ENCODE measurements at regions not wholly inside any gene's neighbourhood (a gene's known extent, or its start where the extent isn't known, plus 50 kb on each side); places are given as distances from the start of the nearest gene placed in this dataset.

GRCh38 chr5:74367241-74367733 lies 273.2 kb downstream of the ENC1 start:
- WGBS, 2 experiments (ENCODE audit: insufficient coverage in 2 of 2), result 81 to 83% methylated on average over 3 of the region's 4 CpGs
- H3K9me3 ChIP-seq (ENCODE audit: control insufficient read depth, low read length), result peaks cover 7% of the 10 kb centered on the region

GRCh38 chr5:74365723-74366122 lies 274.8 kb downstream of the ENC1 start:
- H3K4me3 ChIP-seq (ENCODE audit: extremely low read depth, insufficient read depth, low read length, poor library complexity, severe bottlenecking), result no peak overlapping the region
- H3K4me1 ChIP-seq (ENCODE audit: control insufficient read depth, insufficient read depth, low read length, poor library complexity, severe bottlenecking), result no peaks in the 10 kb centered on the region
- H3K9me3 ChIP-seq (ENCODE audit: control insufficient read depth, low read length), result peaks cover 7% of the 10 kb centered on the region
- H3K27ac ChIP-seq (ENCODE audit: low read depth, low read length, severe bottlenecking), result no peak overlapping the region
- 91 to 100% methylated on average over 1 of the region's 1 CpG for WGBS, 2 experiments (ENCODE audit: insufficient coverage in 2 of 2)
- no peaks in the 10 kb centered on the region for H3K36me3 ChIP-seq (ENCODE audit: control insufficient read depth, insufficient read depth, low read length)

More at GRCh38 chr5:74367241-74367733, 273.2 kb downstream of the ENC1 start:
- H3K4me1 ChIP-seq (ENCODE audit: control insufficient read depth, insufficient read depth, low read length, poor library complexity, severe bottlenecking), result no peaks in the 10 kb centered on the region
- H3K27ac ChIP-seq (ENCODE audit: low read depth, low read length, severe bottlenecking), result no peak overlapping the region
- H3K36me3 ChIP-seq (ENCODE audit: control insufficient read depth, insufficient read depth, low read length), result no peaks in the 10 kb centered on the region
- H3K4me3 ChIP-seq (ENCODE audit: extremely low read depth, insufficient read depth, low read length, poor library complexity, severe bottlenecking), result no peak overlapping the region

GRCh38 chr5:74364507-74364906 lies 276.0 kb downstream of the ENC1 start:
- no peak overlapping the region for H3K27ac ChIP-seq (ENCODE audit: low read depth, low read length, severe bottlenecking)
- H3K4me1 ChIP-seq (ENCODE audit: control insufficient read depth, insufficient read depth, low read length, poor library complexity, severe bottlenecking), result peaks cover 4% of the 10 kb centered on the region
- WGBS, 2 experiments (ENCODE audit: insufficient coverage in 2 of 2), result 91 to 92% methylated on average over 1 to 4 of the region's 4 CpGs
- H3K4me3 ChIP-seq (ENCODE audit: extremely low read depth, insufficient read depth, low read length, poor library complexity, severe bottlenecking), result no peak overlapping the region
- H3K36me3 ChIP-seq (ENCODE audit: control insufficient read depth, insufficient read depth, low read length), result no peaks in the 10 kb centered on the region
- peaks cover 7% of the 10 kb centered on the region for H3K9me3 ChIP-seq (ENCODE audit: control insufficient read depth, low read length)

DNA sequence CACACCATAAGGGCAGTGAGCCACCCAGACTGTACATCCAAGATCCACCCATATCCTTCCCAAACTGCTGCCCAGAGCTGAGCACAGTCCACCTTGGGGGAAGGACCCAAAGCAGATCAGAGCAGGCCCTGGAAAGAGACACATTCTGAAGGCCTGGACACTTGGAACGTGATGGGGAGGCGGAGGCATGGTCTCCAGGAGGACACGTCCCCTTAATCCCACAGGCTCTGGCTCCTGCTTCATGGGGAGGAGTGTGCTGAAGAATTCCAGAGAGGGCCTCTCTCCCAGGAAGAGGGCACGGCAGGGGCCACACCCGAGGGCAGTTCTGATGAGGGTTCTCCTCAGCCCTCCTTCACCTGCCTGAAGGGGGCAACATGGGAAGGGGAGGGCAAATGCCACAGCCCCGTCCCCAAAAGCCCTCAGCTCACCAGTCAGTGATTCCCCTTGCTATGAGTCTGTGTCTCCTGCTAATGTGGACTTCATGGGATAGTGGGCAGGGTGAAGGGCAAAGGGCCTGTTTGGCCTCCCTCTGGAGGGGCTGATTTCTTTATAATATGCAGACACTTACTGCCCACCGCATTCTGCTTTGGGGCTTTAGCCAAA lies 276.8 kb downstream of the ENC1 start:
- H3K9me3 ChIP-seq (ENCODE audit: control insufficient read depth, low read length), result peaks cover 7% of the 10 kb centered on the region
- H3K27ac ChIP-seq (ENCODE audit: low read depth, low read length, severe bottlenecking), result no peak overlapping the region
- peaks cover 4% of the 10 kb centered on the region for H3K4me1 ChIP-seq (ENCODE audit: control insufficient read depth, insufficient read depth, low read length, poor library complexity, severe bottlenecking)
- no peaks in the 10 kb centered on the region for H3K36me3 ChIP-seq (ENCODE audit: control insufficient read depth, insufficient read depth, low read length)
- WGBS, 2 experiments (ENCODE audit: insufficient coverage in 2 of 2), result 93 to 95% methylated on average over 4 to 5 of the region's 7 CpGs
- no peak overlapping the region for H3K4me3 ChIP-seq (ENCODE audit: extremely low read depth, insufficient read depth, low read length, poor library complexity, severe bottlenecking)

DNA sequence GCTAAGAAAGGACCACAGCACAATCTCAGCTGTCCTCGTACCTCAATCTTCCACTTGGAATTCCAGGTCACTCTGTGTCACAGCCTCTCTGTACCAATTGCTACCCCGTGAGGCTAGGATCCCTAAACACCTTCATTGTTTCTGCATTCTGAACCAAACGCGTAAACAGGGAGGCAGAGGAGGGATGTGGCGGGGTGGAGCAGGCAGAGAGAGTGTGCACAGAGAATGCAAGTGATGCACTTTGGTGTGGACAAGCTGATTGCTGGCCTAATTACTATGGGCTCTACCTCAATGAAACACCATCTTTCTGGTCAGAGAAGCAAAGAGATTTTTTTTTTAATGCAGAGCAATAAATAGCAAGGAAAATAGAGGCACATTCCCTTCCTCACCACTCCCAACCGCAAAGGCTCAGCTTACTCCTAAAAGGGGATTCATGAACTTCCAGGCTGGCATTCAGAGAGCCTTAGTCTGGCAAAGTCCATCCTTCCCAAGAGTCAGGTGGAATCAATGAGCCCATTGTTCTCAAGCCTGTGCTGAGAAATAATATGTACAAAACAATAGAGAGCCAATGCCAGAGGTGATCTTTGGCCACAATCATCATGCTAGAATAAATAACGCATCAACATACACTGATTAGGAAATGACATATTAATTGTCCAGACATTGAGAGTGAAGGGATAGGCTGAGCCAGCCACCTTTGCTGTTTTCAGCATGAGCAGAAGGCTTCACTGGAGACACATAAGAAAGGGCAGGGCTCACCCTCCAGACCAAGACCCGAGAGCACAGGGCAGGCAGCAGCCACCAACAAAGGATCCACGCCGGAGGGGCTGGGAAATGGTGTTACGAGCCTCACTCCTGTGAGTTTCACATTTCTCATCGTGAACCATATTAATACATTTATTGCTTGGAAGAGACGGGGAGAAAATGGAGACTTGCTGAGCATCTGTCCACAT lies 278.8 kb downstream of the ENC1 start:
- no peak overlapping the region for H3K27ac ChIP-seq (ENCODE audit: low read depth, low read length, severe bottlenecking)

DNA sequence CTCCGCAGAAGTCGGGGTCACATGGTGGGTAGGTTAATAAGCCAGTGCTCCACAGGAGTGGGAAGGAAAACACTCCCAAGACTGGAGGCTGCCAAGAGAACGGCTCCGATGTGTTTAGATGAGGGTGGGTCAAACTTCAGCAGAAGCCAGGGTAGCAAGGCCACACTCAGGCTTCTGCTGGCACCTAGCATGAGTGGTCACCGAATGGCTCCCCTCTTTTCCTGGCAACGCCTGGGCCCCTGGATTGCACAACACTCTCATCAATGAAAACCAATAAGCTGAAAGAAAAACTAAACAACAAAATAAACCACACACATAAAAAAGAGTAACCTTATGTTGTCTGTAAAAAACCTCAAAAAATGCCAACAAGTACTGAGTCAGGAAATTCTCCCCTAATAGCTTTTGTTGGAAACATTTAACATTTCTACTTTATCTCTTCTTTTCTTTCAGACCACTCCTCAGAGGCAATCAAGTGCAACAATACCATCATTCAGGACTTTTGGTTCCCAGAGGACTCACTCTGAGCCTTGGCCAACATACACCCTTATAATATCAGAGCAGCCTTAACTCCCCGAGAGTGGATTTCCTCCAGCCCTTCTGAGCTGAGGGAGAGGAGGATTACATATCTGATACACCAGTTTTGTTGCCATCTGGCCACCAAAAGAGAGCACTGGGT lies 279.9 kb downstream of the ENC1 start:
- WGBS, 2 experiments (ENCODE audit: insufficient coverage in 2 of 2), result 40 to 90% methylated on average over 2 to 4 of the region's 7 CpGs
- Histone ChIP-seq H3K27ac (ENCODE audit: low read depth, low read length, severe bottlenecking) (no peak overlapping the region), H3K4me1 (ENCODE audit: control insufficient read depth, insufficient read depth, low read length, poor library complexity, severe bottlenecking) (peaks cover 4% of the 10 kb centered on the region), H3K4me3 (ENCODE audit: extremely low read depth, insufficient read depth, low read length, poor library complexity, severe bottlenecking) (no peak overlapping the region), H3K9me3 (ENCODE audit: control insufficient read depth, low read length) (peaks cover 1% of the 10 kb centered on the region), H3K36me3 (ENCODE audit: control insufficient read depth, insufficient read depth, low read length) (no peaks in the 10 kb centered on the region)

More for the DNA sequence above, 278.8 kb downstream of the ENC1 start:
- WGBS, 2 experiments (ENCODE audit: insufficient coverage in 2 of 2), result 86% methylated on average over 8 to 12 of the region's 13 CpGs
- Histone ChIP-seq H3K4me1 (ENCODE audit: control insufficient read depth, insufficient read depth, low read length, poor library complexity, severe bottlenecking) (peaks cover 4% of the 10 kb centered on the region), H3K36me3 (ENCODE audit: control insufficient read depth, insufficient read depth, low read length) (no peaks in the 10 kb centered on the region), H3K9me3 (ENCODE audit: control insufficient read depth, low read length) (peaks cover 7% of the 10 kb centered on the region), H3K4me3 (ENCODE audit: extremely low read depth, insufficient read depth, low read length, poor library complexity, severe bottlenecking) (no peak overlapping the region)

DNA sequence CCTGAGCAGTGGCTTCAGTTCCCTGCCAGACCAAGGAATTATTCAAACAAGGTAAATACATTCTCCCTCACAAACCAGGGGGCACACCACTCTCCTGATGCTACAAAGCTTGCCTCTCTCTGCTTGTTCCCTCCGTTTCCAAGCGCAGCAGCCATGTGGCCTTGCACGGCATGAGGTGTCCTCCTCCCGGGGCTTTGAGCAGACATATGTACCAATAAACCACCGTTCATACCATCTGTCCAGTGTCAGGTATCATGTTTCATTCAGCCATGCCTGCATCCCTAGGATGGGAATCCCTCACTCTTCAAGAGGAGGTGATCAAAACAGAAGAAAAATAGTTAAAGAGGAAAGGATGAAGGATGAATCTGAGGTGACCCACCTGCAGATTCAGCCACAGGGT lies 282.7 kb downstream of the ENC1 start:
- no peak overlapping the region for H3K4me3 ChIP-seq (ENCODE audit: extremely low read depth, insufficient read depth, low read length, poor library complexity, severe bottlenecking)
- H3K4me1 ChIP-seq (ENCODE audit: control insufficient read depth, insufficient read depth, low read length, poor library complexity, severe bottlenecking), result peaks cover 4% of the 10 kb centered on the region
- H3K27ac ChIP-seq (ENCODE audit: low read depth, low read length, severe bottlenecking), result no peak overlapping the region
- H3K9me3 ChIP-seq (ENCODE audit: control insufficient read depth, low read length), result no peaks in the 10 kb centered on the region
- H3K36me3 ChIP-seq (ENCODE audit: control insufficient read depth, insufficient read depth, low read length), result no peaks in the 10 kb centered on the region
- 70 to 84% methylated on average over 2 to 4 of the region's 5 CpGs for WGBS, 2 experiments (ENCODE audit: insufficient coverage in 2 of 2)

DNA sequence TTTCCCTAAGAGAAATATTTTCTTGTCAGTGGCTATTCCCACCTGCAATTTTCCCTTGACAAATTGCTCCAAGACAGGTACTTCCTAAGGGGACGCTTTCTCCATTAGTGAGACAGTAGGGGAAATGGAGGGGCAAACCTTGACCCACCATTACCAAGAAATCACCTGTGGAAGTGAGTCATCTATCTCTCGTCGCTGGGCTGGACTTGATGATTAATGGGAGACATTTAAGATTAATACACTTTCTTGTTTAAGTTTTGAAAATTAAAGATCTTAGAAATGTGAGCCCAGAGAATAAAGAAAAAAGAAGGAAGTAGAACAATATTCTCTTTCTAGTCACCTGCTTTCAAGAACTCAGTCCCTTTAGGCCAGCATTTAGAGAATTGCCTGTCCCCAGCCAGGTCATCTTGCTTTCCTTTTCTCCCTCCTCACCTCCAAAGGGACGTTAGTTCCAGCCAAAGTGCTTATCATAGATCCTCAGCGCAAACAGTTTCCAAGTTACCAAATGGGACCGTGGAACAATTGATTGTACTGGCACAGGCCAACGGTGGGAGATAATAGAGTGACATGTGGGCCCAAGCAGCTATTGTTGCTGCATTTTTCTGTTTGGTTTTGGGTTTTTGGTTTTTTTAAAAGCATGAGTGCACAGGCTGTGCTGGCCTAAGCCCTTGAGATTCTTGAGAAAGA lies 284.4 kb downstream of the ENC1 start:
- WGBS, 2 experiments (ENCODE audit: insufficient coverage in 2 of 2), result 92 to 100% methylated on average over 3 of the region's 7 CpGs
- Histone ChIP-seq H3K9me3 (ENCODE audit: control insufficient read depth, low read length) (peaks cover 7% of the 10 kb centered on the region), H3K4me3 (ENCODE audit: extremely low read depth, insufficient read depth, low read length, poor library complexity, severe bottlenecking) (no peak overlapping the region), H3K4me1 (ENCODE audit: control insufficient read depth, insufficient read depth, low read length, poor library complexity, severe bottlenecking) (peaks cover 4% of the 10 kb centered on the region), H3K27ac (ENCODE audit: low read depth, low read length, severe bottlenecking) (no peak overlapping the region), H3K36me3 (ENCODE audit: control insufficient read depth, insufficient read depth, low read length) (no peaks in the 10 kb centered on the region)

DNA sequence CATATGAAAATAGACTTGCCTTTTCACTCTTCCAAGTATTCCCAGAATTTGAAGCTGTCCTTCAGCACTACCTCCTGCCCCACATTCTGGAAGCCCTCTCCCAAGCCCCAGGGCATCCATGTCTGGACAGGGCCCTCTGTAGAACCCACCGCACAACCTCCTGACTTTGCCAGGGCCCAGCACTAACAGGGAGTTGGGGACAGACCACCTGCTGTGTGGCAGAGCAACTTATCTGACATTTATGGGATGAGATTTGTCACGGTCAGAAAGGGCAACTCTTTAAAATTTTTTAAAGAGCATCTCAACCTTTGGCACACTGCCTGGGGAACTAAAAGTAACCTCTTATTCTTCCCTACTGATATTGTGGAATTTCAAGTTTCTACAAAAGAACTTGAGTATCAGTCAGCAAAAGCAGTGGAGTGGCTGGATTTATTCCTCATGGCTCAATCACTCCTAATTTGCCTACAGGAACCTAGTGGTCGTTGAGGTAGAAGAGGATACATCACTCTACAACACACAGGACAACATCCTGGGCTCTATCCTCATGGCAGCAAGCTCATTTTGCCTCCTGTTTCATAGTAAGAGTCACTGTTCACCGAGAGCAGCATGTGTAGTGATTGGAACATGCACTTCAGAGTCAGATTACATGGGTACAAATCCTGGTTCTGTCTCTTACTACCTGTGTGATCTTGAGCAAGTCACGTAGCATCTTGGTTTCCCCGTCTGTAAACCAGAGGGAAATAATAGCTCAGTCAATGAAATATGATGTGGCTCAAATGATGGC lies 285.3 kb downstream of the ENC1 start:
- Histone ChIP-seq H3K4me3 (ENCODE audit: extremely low read depth, insufficient read depth, low read length, poor library complexity, severe bottlenecking) (no peak overlapping the region), H3K27ac (ENCODE audit: low read depth, low read length, severe bottlenecking) (no peak overlapping the region), H3K9me3 (ENCODE audit: control insufficient read depth, low read length) (peaks cover 12% of the 10 kb centered on the region), H3K36me3 (ENCODE audit: control insufficient read depth, insufficient read depth, low read length) (no peaks in the 10 kb centered on the region), H3K4me1 (ENCODE audit: control insufficient read depth, insufficient read depth, low read length, poor library complexity, severe bottlenecking) (peaks cover 4% of the 10 kb centered on the region)
- WGBS, 2 experiments (ENCODE audit: insufficient coverage in 2 of 2), result 95 to 96% methylated on average over 3 to 4 of the region's 6 CpGs

Data from mesodermal cell (in vitro differentiated cells).